ENCODE measurements at regions not wholly inside any gene's neighbourhood (a gene's known extent, or its start where the extent isn't known, plus 50 kb on each side); places are given as distances from the start of the nearest gene placed in this dataset.
"Not testable (repeated sequence)": the region's sequence is repeated elsewhere in the genome, so short reads cannot be mapped to it uniquely, and the experiment has no call there.

DNA sequence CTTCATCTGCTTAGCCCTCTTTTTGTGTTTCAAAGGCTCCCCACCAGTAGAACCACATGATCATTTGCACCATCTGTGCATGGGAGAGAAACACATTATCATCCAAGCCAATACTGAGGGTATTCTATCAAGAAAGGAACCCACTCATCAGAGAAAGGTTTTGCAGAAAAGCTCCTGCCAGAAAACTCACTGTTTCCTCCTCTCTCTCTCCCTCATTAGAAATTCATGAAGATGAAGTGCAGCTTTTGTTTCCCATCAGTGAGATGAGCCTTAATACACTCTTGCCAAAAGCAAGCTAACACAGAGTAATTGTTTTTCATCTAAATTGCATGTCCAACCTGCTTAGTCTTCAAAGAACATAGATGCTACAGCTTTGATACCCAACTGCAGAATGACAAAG lies 142.4 kb upstream of the GRAMD2B start:
- Histone ChIP-seq H3K27ac (ENCODE audit: insufficient read depth, low read depth, low read length, poor library complexity, severe bottlenecking) (no peak overlapping the region), H3K4me3 (ENCODE audit: insufficient read depth, low read depth, low read length) (no peak overlapping the region), H3K36me3 (ENCODE audit: control insufficient read depth, insufficient read depth, low read length) (no peaks in the 10 kb centered on the region), H3K27me3 (ENCODE audit: control insufficient read depth, insufficient read depth, low read length, poor library complexity, severe bottlenecking) (no peaks in the 10 kb centered on the region), H3K9me3 (ENCODE audit: control insufficient read depth, low read length) (no peaks in the 10 kb centered on the region), H3K4me1 (ENCODE audit: control insufficient read depth, insufficient read depth, low read length) (no peaks in the 10 kb centered on the region)

DNA sequence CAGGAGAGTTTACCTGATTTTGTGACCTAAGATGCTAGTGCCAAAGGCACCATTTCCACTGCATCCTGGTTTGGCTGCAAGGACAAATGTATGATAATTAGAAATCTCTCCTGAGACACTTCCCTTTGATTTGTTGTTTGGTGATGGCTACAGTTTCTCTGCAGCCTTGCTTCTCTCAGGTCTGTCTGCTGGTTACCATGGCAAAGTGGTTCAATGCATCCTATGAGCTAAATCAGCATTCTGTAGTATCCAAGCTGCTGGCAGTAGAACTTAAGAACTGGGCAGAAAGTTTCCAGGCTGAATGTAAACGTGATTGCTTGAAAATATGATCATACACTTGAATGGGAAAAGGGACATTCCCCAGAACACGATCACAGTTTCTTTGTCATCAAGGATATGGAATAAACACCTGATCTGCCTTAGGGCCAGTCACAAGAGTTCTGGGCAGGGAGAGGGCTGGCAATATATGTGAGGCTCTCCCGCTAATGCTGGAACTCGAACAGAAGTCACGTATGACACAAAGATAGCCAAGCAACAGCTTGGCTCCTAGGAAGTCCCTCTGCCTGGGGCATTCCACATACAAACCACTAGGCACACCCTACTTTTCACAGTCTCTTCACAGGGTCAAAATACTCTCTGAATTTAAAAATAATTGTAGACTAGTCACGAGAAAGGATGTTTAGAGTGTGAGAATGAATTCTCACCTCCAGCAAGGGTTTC lies 138.1 kb upstream of the GRAMD2B start:
- Histone ChIP-seq H3K27me3 (ENCODE audit: control insufficient read depth, insufficient read depth, low read length, poor library complexity, severe bottlenecking) (no peaks in the 10 kb centered on the region), H3K9me3 (ENCODE audit: control insufficient read depth, low read length) (no peaks in the 10 kb centered on the region), H3K4me1 (ENCODE audit: control insufficient read depth, insufficient read depth, low read length) (no peaks in the 10 kb centered on the region), H3K27ac (ENCODE audit: insufficient read depth, low read depth, low read length, poor library complexity, severe bottlenecking) (no peak overlapping the region), H3K4me3 (ENCODE audit: insufficient read depth, low read depth, low read length) (no peak overlapping the region), H3K36me3 (ENCODE audit: control insufficient read depth, insufficient read depth, low read length) (no peaks in the 10 kb centered on the region)
- 95 to 96% methylated on average over 5 of the region's 6 CpGs for WGBS, 2 experiments

DNA sequence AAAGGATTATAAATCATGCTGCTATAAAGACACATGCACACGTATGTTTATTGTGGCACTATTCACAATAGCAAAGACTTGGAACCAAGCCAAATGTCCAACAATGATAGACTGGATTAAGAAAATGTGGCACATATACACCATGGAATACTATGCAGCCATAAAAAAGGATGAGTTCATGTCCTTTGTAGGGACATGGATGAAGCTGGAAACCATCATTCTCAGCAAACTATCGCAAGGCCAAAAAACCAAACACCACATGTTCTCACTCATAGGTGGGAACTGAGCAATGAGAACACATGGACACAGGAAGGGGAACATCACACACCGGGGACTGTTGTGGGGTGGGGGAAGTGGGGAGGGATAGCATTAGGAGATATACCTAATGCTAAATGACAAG lies 127.1 kb upstream of the GRAMD2B start:
- WGBS, 2 experiments: no CpG with 5 or more reads among the region's 3 CpGs
- not testable (repeated sequence) for H3K4me3 ChIP-seq (ENCODE audit: insufficient read depth, low read depth, low read length); H3K4me1 ChIP-seq (ENCODE audit: control insufficient read depth, insufficient read depth, low read length); H3K9me3 ChIP-seq (ENCODE audit: control insufficient read depth, low read length); H3K27ac ChIP-seq (ENCODE audit: insufficient read depth, low read depth, low read length, poor library complexity, severe bottlenecking); H3K27me3 ChIP-seq (ENCODE audit: control insufficient read depth, insufficient read depth, low read length, poor library complexity, severe bottlenecking); H3K36me3 ChIP-seq (ENCODE audit: control insufficient read depth, insufficient read depth, low read length)

DNA sequence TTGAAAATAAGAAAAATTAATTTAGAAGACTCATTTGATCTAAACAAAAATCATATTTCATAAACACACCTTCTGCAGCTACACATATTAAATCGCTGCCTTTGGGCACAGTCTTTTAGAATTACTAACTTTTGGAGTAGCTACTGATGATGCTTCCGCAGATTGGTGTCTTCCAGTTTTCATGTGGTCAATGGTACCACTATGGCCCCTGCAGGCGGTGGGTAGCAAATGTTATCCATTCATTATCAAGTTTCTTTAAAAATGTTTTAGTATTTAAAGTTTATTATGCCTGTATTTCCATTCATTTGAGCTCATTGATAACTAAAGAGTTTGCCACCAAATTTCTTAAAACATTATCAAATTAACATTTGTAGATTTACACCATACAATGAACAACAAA lies 122.9 kb upstream of the GRAMD2B start:
- 86 to 97% methylated on average over 3 of the region's 3 CpGs for WGBS, 2 experiments
- no peaks in the 10 kb centered on the region for H3K27me3 ChIP-seq (ENCODE audit: control insufficient read depth, insufficient read depth, low read length, poor library complexity, severe bottlenecking)
- H3K4me1 ChIP-seq (ENCODE audit: control insufficient read depth, insufficient read depth, low read length): no peaks in the 10 kb centered on the region
- H3K4me3 ChIP-seq (ENCODE audit: insufficient read depth, low read depth, low read length): no peak overlapping the region
- no peak overlapping the region for H3K27ac ChIP-seq (ENCODE audit: insufficient read depth, low read depth, low read length, poor library complexity, severe bottlenecking)
- H3K36me3 ChIP-seq (ENCODE audit: control insufficient read depth, insufficient read depth, low read length): no peaks in the 10 kb centered on the region
- H3K9me3 ChIP-seq (ENCODE audit: control insufficient read depth, low read length): no peaks in the 10 kb centered on the region

DNA sequence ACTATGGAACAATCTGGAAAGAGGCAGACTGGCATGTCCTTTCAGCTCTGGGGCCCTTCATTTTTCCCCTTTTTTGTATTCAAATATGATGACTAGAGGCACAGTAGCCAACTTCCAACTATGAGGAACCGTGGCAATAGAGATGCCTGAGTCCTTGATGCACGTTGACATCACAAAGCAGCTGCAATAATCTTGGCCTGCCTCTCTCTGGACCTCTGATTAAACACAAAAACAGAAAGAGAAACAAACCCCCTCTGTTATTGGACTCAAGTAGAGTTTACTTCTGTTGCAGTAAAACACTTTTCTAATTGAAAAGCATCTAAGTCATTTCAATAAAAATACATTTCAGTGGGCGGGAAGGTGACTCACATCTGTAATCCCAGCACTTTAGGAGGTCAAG lies 122.2 kb upstream of the GRAMD2B start:
- H3K9me3 ChIP-seq (ENCODE audit: control insufficient read depth, low read length): no peaks in the 10 kb centered on the region
- 90 to 96% methylated on average over 3 of the region's 3 CpGs for WGBS, 2 experiments
- H3K4me1 ChIP-seq (ENCODE audit: control insufficient read depth, insufficient read depth, low read length): no peaks in the 10 kb centered on the region
- no peaks in the 10 kb centered on the region for H3K27me3 ChIP-seq (ENCODE audit: control insufficient read depth, insufficient read depth, low read length, poor library complexity, severe bottlenecking)
- no peak overlapping the region for H3K4me3 ChIP-seq (ENCODE audit: insufficient read depth, low read depth, low read length)
- no peak overlapping the region for H3K27ac ChIP-seq (ENCODE audit: insufficient read depth, low read depth, low read length, poor library complexity, severe bottlenecking)
- H3K36me3 ChIP-seq (ENCODE audit: control insufficient read depth, insufficient read depth, low read length): no peaks in the 10 kb centered on the region

DNA sequence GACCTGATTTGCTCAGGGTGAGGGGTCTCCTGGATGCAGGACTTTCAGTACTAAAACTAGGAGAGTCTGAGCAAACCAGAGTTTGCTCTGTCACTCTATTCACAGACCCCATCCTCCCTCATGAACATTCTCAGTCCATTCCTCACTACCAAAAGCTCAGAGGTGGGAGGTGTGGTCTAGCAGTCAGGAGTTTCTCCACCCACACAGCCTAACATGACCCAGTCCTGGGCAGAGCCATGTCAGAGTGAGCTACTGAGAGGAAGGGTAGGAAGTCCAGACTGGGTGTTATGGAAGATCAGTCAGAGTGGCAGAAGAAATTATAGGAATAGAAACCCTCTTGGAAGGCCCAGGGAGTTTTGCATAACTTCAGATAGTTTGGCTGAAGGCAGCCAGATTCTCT lies 113.3 kb upstream of the GRAMD2B start:
- Histone ChIP-seq H3K36me3 (ENCODE audit: control insufficient read depth, insufficient read depth, low read length) (no peaks in the 10 kb centered on the region), H3K27ac (ENCODE audit: insufficient read depth, low read depth, low read length, poor library complexity, severe bottlenecking) (no peak overlapping the region), H3K4me3 (ENCODE audit: insufficient read depth, low read depth, low read length) (no peak overlapping the region), H3K4me1 (ENCODE audit: control insufficient read depth, insufficient read depth, low read length) (no peaks in the 10 kb centered on the region), H3K27me3 (ENCODE audit: control insufficient read depth, insufficient read depth, low read length, poor library complexity, severe bottlenecking) (no peaks in the 10 kb centered on the region), H3K9me3 (ENCODE audit: control insufficient read depth, low read length) (no peaks in the 10 kb centered on the region)

DNA sequence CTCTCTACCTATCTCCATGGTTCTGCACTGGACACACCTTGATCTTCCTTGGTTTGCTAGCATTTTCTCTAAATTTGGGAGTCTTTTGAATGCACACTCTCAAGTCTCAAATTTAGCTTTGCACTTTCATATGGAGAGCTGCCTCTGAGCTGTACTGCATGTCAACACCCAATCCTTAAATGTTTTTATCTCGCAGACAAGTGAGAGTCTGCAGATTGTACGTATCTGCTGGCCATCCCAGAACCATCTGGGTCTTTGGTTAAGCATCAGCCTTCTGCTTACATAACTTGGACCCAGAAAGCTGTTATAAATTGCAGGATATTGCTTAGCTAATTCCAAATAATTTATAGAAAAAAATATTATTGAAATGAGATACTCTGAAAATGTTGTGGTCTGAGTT lies 111.4 kb upstream of the GRAMD2B start:
- Histone ChIP-seq H3K27me3 (ENCODE audit: control insufficient read depth, insufficient read depth, low read length, poor library complexity, severe bottlenecking) (no peaks in the 10 kb centered on the region), H3K4me3 (ENCODE audit: insufficient read depth, low read depth, low read length) (no peak overlapping the region), H3K27ac (ENCODE audit: insufficient read depth, low read depth, low read length, poor library complexity, severe bottlenecking) (no peak overlapping the region), H3K9me3 (ENCODE audit: control insufficient read depth, low read length) (no peaks in the 10 kb centered on the region), H3K4me1 (ENCODE audit: control insufficient read depth, insufficient read depth, low read length) (no peaks in the 10 kb centered on the region), H3K36me3 (ENCODE audit: control insufficient read depth, insufficient read depth, low read length) (no peaks in the 10 kb centered on the region)
- 86 to 100% methylated on average over 2 of the region's 2 CpGs for WGBS, 2 experiments

DNA sequence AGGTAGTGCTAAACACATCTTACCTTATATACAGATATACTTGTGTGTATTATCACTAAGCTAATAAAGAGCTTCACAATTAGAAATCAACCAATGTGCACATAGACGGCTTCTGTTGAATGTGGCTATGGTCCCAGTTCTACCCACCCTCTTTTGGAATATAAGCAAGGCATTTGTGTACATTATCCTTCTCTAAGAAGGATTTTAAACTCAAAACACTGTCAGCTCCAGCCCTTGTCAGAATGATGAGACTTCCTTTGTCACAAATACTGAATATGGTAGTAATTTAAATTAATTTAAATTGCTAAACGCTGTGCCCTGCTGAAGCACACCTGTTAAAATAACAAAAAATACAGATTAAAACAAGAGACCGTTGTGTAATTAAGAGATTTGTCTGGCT lies 107.9 kb upstream of the GRAMD2B start:
- H3K27ac ChIP-seq (ENCODE audit: insufficient read depth, low read depth, low read length, poor library complexity, severe bottlenecking): no peak overlapping the region
- no peaks in the 10 kb centered on the region for H3K27me3 ChIP-seq (ENCODE audit: control insufficient read depth, insufficient read depth, low read length, poor library complexity, severe bottlenecking)
- no peaks in the 10 kb centered on the region for H3K4me1 ChIP-seq (ENCODE audit: control insufficient read depth, insufficient read depth, low read length)
- no peaks in the 10 kb centered on the region for H3K9me3 ChIP-seq (ENCODE audit: control insufficient read depth, low read length)
- H3K4me3 ChIP-seq (ENCODE audit: insufficient read depth, low read depth, low read length): no peak overlapping the region
- 87 to 100% methylated on average over 1 to 2 of the region's 3 CpGs for WGBS, 2 experiments
- no peaks in the 10 kb centered on the region for H3K36me3 ChIP-seq (ENCODE audit: control insufficient read depth, insufficient read depth, low read length)

DNA sequence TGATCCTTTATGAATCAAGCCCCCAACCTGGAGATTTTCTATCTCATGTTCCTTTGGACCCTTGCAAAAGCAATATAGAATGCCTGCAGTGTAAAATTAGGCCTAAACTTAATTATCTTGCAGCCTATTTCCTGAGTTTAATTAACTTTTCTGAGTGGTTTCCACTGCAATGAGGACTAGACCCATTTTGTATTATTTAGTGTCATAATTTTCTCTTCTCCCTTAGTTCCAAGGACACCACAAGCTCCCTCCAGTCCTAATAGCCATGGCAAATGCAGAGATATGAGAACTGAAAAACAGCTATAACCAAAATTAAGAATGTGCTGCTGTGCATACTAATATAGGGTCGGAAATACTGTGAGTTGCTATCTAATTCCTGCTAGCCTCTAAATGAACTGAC lies 90.9 kb upstream of the GRAMD2B start:
- H3K9me3 ChIP-seq (ENCODE audit: control insufficient read depth, low read length): no peaks in the 10 kb centered on the region
- H3K36me3 ChIP-seq (ENCODE audit: control insufficient read depth, insufficient read depth, low read length): no peaks in the 10 kb centered on the region
- H3K27ac ChIP-seq (ENCODE audit: insufficient read depth, low read depth, low read length, poor library complexity, severe bottlenecking): no peak overlapping the region
- no peak overlapping the region for H3K4me3 ChIP-seq (ENCODE audit: insufficient read depth, low read depth, low read length)
- 100% methylated on average over 1 of the region's 1 CpG for WGBS, 2 experiments
- no peaks in the 10 kb centered on the region for H3K27me3 ChIP-seq (ENCODE audit: control insufficient read depth, insufficient read depth, low read length, poor library complexity, severe bottlenecking)
- no peaks in the 10 kb centered on the region for H3K4me1 ChIP-seq (ENCODE audit: control insufficient read depth, insufficient read depth, low read length)

DNA sequence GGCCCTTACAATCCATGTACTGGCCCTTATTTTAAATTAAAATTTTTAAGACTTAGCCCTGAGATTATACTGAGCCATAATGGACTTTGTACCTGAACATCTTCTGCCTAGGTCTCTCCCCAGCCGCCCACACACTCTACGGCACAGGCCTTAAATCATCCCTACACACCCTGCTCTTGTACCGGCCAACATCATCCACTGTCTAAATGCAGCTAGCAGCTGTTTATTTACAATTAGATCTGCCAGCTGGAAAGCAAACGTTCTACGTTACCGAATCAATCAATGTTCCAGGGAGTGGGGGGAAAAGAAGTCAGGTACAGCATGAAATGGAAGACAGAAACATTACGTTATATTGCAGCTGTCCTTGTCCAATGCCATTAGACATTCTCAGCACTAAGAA lies 88.4 kb upstream of the GRAMD2B start:
- Histone ChIP-seq H3K27me3 (ENCODE audit: control insufficient read depth, insufficient read depth, low read length, poor library complexity, severe bottlenecking) (no peaks in the 10 kb centered on the region), H3K9me3 (ENCODE audit: control insufficient read depth, low read length) (no peaks in the 10 kb centered on the region), H3K4me1 (ENCODE audit: control insufficient read depth, insufficient read depth, low read length) (no peaks in the 10 kb centered on the region), H3K4me3 (ENCODE audit: insufficient read depth, low read depth, low read length) (no peak overlapping the region), H3K27ac (ENCODE audit: insufficient read depth, low read depth, low read length, poor library complexity, severe bottlenecking) (no peak overlapping the region), H3K36me3 (ENCODE audit: control insufficient read depth, insufficient read depth, low read length) (no peaks in the 10 kb centered on the region)
- WGBS, 2 experiments: 91 to 93% methylated on average over 7 of the region's 7 CpGs

DNA sequence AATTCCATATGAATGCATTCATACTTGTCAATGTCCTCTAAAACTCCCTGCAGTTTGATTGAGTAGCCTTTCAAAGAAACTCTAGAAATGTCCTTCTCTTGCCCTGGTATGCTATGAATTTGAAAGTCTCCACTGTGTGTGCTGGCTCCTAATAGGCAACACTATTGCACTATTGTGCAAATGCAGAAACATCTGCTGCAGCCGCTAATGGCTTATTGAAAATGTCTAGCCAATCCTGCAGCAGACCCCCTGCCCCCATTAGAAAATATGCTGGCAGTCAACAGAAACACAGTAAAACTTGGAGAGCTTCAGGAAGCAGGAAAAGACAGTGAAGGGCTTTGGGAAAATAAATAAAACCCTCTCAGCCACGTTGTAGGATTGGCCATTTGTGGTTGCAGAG lies 87.3 kb upstream of the GRAMD2B start:
- Histone ChIP-seq H3K36me3 (ENCODE audit: control insufficient read depth, insufficient read depth, low read length) (no peaks in the 10 kb centered on the region), H3K27ac (ENCODE audit: insufficient read depth, low read depth, low read length, poor library complexity, severe bottlenecking) (no peak overlapping the region), H3K9me3 (ENCODE audit: control insufficient read depth, low read length) (no peaks in the 10 kb centered on the region), H3K27me3 (ENCODE audit: control insufficient read depth, insufficient read depth, low read length, poor library complexity, severe bottlenecking) (no peaks in the 10 kb centered on the region), H3K4me3 (ENCODE audit: insufficient read depth, low read depth, low read length) (no peak overlapping the region), H3K4me1 (ENCODE audit: control insufficient read depth, insufficient read depth, low read length) (no peaks in the 10 kb centered on the region)
- 40 to 47% methylated on average over 2 of the region's 2 CpGs for WGBS, 2 experiments

Data from ectodermal cell (in vitro differentiated cells).